ENCODE measurements at regions not wholly inside any gene's neighbourhood (a gene's known extent, or its start where the extent isn't known, plus 50 kb on each side); places are given as distances from the start of the nearest gene placed in this dataset.

DNA sequence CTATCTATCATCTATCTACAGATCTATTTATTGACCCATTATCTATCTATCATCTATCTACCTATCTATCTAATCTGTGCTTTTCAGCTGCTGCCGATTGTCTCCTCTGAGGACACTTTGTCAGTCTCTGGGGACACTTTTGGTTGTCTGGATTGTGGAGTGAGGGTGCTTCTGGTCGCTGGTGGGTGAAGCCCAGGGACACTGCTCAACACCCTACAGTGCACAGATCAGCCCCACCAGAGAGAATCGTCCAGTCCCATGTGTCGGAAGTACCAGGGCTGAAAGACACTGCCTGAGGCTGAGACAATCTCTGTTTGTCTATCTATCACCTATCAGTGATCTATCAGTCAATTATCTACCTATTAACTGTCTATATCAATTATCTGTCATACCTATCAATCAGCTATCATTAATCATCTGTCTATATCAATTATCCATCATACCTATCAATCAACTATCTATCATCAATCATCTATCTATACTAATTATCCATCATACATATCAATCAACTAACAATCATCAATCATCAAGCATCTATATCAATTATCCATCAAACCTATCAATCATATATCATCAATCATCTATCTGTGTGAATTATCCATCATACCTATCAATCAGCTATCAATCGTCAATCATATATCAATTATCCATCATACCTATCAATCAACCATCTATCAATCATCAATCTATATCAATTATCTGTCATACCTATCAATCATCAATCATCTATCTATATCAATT lies 70.0 kb upstream of the PPP2R3B start:
- H3K27me3 ChIP-seq (ENCODE audit: control insufficient read depth, insufficient read depth, low read length): no peaks in the 10 kb centered on the region
- H3K4me2 ChIP-seq (ENCODE audit: low read length): no peak overlapping the region
- H3K4me3 ChIP-seq (ENCODE audit: low read depth, low read length): no peak overlapping the region
- no peak overlapping the region for H3K27ac ChIP-seq
- TF ChIP-seq, protein P1, sequence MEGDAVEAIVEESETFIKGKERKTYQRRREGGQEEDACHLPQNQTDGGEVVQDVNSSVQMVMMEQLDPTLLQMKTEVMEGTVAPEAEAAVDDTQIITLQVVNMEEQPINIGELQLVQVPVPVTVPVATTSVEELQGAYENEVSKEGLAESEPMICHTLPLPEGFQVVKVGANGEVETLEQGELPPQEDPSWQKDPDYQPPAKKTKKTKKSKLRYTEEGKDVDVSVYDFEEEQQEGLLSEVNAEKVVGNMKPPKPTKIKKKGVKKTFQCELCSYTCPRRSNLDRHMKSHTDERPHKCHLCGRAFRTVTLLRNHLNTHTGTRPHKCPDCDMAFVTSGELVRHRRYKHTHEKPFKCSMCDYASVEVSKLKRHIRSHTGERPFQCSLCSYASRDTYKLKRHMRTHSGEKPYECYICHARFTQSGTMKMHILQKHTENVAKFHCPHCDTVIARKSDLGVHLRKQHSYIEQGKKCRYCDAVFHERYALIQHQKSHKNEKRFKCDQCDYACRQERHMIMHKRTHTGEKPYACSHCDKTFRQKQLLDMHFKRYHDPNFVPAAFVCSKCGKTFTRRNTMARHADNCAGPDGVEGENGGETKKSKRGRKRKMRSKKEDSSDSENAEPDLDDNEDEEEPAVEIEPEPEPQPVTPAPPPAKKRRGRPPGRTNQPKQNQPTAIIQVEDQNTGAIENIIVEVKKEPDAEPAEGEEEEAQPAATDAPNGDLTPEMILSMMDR (IDR thresholded peaks at IDR 0.05): no peak
- no peaks in the 10 kb centered on the region for H3K9me3 ChIP-seq (ENCODE audit: control insufficient read depth, low read length)
- no peaks in the 10 kb centered on the region for H3K4me1 ChIP-seq
- H3K36me3 ChIP-seq (ENCODE audit: control insufficient read depth, insufficient read depth, low read length): no peaks in the 10 kb centered on the region
- H2AFZ ChIP-seq: no peak overlapping the region
- no peak overlapping the region for H3K9ac ChIP-seq
- no peaks in the 10 kb centered on the region for H3K79me2 ChIP-seq

DNA sequence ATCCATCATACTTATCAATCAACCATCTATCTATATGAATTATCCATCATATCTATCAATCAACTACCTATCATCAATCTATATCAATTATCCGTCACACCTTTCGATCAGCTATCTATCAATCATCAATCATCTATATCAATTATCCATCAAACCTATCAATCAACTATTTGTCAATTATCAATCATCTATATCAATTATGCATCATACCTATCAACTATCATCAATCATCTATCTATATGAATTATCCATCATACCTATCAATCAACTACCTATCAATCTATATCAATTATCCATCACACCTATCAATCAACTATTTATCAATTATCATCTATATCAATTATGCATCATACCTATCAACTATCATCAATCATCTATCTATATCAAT lies 70.6 kb upstream of the PPP2R3B start:
- Histone ChIP-seq H3K9ac (no peak overlapping the region), H3K36me3 (ENCODE audit: control insufficient read depth, insufficient read depth, low read length) (no peaks in the 10 kb centered on the region), H3K4me3 (ENCODE audit: low read depth, low read length) (no peak overlapping the region), H3K79me2 (no peaks in the 10 kb centered on the region), H3K27ac (no peak overlapping the region), H3K4me2 (ENCODE audit: low read length) (no peak overlapping the region), H3K9me3 (ENCODE audit: control insufficient read depth, low read length) (no peaks in the 10 kb centered on the region), H3K4me1 (no peaks in the 10 kb centered on the region), H3K27me3 (ENCODE audit: control insufficient read depth, insufficient read depth, low read length) (no peaks in the 10 kb centered on the region), H2AFZ (no peak overlapping the region)
- TF ChIP-seq, protein P1 (IDR thresholded peaks at IDR 0.05): no peak

DNA sequence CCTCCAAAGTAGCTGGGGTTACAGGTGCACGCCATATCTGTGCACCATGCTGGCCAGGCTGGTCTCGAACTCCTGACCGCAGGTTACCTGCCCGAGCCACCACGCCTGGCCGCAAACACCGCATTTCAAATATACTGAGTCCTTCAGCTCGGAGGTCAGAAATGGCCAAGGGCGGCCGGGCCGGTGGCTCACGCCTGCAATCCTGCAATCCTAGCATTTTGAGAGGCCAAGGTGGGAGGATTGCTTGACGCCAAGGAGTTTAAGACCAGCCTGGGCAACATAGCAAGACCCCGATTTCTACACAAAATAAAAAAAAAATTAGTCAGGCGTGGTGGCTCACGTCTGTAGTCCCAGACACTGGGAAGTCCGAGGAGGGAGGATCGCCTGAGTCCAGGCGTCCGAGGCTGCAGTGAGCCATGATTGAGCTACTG lies 71.9 kb upstream of the PPP2R3B start:
- Histone ChIP-seq H3K9me3 (ENCODE audit: control insufficient read depth, low read length) (no peaks in the 10 kb centered on the region), H3K36me3 (ENCODE audit: control insufficient read depth, insufficient read depth, low read length) (no peaks in the 10 kb centered on the region), H3K79me2 (no peaks in the 10 kb centered on the region), H3K4me1 (no peaks in the 10 kb centered on the region), H3K4me2 (ENCODE audit: low read length) (no peak overlapping the region), H2AFZ (no peak overlapping the region), H3K27ac (no peak overlapping the region), H3K9ac (no peak overlapping the region), H3K27me3 (ENCODE audit: control insufficient read depth, insufficient read depth, low read length) (no peaks in the 10 kb centered on the region), H3K4me3 (ENCODE audit: low read depth, low read length) (no peak overlapping the region)
- TF ChIP-seq, protein P1 (IDR thresholded peaks at IDR 0.05): no peak

DNA sequence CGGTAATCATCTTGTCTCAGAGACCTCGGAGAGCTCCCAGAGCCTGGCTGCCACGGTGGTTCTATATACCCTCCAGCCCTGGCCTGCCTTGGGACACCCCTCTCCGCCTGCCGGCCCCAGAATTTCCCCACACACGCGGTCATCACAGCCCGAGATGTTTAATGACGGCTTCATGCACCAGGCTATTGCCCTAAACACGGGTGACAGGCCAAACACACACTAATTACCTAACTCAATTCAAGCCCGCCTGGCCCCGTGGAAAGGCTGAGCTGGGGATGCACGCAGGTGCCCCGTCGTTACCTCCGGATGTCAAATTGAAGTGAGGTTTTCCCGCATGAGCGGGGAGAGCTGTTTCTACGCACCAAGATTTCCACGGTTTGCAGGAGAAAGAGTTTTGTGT lies 72.9 kb upstream of the PPP2R3B start:
- Histone ChIP-seq H3K36me3 (ENCODE audit: control insufficient read depth, insufficient read depth, low read length) (no peaks in the 10 kb centered on the region), H3K79me2 (no peaks in the 10 kb centered on the region), H3K27ac (no peak overlapping the region), H3K4me2 (ENCODE audit: low read length) (no peak overlapping the region), H3K4me3 (ENCODE audit: low read depth, low read length) (no peak overlapping the region), H3K27me3 (ENCODE audit: control insufficient read depth, insufficient read depth, low read length) (no peaks in the 10 kb centered on the region), H3K4me1 (no peaks in the 10 kb centered on the region), H3K9me3 (ENCODE audit: control insufficient read depth, low read length) (no peaks in the 10 kb centered on the region), H3K9ac (no peak overlapping the region), H2AFZ (no peak overlapping the region)
- TF ChIP-seq, protein P1 (IDR thresholded peaks at IDR 0.05): no peak

DNA sequence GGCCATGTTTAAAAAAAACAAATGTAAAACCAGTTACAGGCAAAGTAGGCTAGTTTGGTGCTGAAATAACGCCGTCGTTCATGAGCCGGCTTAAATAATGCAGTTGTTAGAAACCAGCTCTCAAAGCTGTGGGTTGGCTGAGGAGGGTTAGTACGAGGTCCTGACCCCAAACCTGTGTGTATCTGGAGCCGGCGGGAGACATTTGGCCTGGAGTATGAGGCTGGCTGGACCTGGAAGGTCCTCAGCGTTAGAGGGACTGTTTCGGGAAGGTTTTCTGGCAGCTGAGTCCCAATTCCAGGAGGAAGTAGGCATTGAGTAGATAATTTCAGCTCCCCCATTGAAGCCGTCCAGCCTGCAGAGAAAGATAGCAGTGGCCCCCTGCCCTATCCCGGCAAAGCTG lies 73.4 kb upstream of the PPP2R3B start:
- H3K36me3 ChIP-seq (ENCODE audit: control insufficient read depth, insufficient read depth, low read length): no peaks in the 10 kb centered on the region
- H3K4me2 ChIP-seq (ENCODE audit: low read length): no peak overlapping the region
- no peak overlapping the region for H3K9ac ChIP-seq
- H2AFZ ChIP-seq: no peak overlapping the region
- no peak overlapping the region for H3K4me3 ChIP-seq (ENCODE audit: low read depth, low read length)
- no peaks in the 10 kb centered on the region for H3K4me1 ChIP-seq
- no peak overlapping the region for H3K27ac ChIP-seq
- TF ChIP-seq, protein P1 (IDR thresholded peaks at IDR 0.05): no peak
- H3K27me3 ChIP-seq (ENCODE audit: control insufficient read depth, insufficient read depth, low read length): no peaks in the 10 kb centered on the region
- no peaks in the 10 kb centered on the region for H3K79me2 ChIP-seq
- no peaks in the 10 kb centered on the region for H3K9me3 ChIP-seq (ENCODE audit: control insufficient read depth, low read length)
